ENCODE measurements at regions not wholly inside any gene's neighbourhood (a gene's known extent, or its start where the extent isn't known, plus 50 kb on each side); places are given as distances from the start of the nearest gene placed in this dataset.
"Not testable (repeated sequence)": the region's sequence is repeated elsewhere in the genome, so short reads cannot be mapped to it uniquely, and the experiment has no call there.

DNA sequence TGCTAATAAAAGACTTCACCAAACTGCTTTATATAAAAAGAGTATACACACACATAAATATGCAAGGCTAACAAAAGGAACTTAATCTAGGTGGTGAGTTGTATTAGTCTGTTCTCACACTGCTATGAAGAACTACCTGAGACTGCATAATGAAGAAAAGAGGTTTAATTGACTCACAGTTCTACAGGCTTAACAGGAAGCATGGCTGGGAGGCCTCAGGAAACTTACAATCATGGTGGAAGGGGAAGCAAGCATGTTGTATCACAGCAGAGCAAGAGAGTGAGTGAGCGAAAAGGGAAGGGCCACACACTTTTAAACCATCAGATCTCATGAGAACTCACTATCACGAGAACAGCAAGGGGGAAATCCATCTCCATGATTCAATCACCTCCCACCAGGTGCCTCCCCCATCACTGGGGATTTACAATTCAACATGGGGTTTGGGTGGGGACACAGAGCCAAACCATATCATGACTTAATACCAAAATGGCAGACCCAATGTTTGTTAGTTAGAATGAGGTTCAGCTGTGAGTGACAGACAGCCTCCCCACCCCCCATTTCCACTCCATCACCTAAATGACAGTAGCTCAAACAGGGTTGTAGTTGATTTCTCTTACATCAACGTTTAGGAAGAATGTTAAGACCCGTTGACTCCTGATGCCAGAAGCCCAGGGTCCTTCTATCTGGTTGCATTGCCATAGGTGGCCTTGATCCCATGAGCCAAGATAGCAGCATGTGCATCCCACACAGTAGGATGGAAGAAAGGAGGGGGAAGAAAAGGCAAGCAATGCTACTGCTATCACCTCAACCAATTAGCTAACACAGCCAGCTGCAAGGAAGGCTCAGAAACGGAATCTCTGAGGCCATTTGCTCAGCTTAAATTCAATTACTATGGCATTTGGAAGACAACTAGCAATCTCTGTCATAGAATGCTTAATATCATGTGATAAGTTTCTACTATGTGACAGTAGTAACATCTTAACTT lies 77.0 kb downstream of the CCDC71L start:
- no peak for DNase-seq

DNA sequence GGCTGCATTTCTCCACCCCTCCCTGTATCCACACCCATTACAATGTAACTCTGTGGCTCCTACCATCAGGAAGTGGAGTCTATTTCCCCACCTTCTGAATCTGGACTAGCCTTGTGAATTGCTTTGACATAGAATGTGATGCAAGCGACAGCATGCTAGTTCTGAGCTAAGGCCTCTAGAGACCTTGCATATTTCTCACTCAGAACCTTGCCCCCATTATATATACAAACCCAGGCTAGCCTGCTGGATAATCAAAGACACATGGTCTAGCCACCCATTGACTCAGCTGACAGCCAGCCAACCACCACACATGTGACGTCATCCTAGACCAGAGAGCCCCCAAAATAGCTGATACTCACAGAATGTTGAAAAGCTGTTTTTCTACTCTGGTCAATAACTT lies 77.9 kb downstream of the CCDC71L start:
- DNase-seq: no peak

DNA sequence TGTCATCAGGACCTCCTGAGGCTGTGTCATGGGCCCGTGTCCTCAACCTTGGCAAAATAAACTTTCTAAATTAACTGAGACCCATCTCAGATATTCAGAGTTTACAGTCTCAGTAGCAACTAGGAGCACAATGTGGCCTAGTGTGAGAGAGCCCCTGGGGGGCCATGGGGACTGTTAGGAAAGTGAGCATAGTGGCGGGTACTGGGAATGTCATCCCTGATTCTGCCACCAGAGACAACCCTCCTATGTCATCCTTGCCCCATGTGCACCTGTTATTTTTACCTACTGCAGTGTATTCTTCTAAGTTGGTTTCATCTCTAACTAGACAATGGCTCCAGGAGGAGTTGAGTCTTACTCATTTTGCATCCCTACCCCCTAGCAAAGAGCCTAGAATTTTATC lies 78.6 kb downstream of the CCDC71L start:
- DNase-seq: no peak

DNA sequence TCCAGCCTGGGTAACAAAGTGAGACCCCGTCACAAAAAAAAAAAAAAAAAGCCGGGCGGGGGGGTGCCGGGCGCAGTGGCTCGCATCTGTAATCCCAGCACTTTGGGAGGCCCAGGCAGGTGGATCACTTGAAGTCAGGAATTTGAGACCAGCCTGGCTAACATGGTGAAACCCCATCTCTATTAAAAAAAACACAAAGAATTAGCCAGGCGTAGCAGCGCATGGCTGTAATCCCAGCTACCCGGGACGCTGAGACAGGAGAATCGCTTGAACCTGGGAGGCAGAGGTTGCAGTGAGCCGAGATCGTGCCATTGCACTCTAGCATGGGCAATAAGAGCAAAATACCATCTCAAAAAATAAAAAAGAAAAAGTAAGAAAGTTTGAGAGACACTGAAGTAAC lies 81.9 kb downstream of the CCDC71L start:
- DNase-seq: not testable (repeated sequence)

DNA sequence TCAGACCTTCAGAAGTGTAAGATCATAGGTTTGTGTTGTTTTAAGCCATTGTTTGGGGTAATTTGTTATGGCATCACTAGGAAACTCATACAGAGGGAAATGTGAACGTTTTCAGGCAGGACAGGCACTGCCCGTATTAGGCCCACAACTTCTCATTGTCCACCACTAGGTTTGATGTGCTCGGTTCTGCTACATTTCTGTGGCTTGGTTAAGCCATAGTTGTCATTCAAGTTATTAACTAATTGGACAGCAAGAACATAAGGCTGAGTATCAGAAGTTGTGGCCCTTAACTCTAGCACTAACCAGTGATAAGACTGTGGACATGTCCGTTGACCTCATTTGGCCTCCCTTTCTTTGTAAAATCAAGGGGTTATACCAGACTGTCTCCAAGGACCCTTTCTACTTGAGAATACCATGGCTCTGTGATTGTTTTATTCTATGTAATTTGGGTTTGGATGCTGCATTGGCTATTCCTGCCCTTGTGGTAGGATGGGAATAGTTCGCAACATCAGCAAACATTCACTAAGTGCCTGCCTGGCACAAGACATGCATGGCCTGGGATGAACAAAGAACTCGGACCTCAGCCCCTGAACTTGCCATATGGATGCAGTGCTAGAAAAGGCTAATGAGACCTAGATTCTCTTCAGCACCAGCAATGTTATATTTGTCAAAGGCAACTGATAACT lies 85.7 kb downstream of the CCDC71L start:
- no peak for DNase-seq

DNA sequence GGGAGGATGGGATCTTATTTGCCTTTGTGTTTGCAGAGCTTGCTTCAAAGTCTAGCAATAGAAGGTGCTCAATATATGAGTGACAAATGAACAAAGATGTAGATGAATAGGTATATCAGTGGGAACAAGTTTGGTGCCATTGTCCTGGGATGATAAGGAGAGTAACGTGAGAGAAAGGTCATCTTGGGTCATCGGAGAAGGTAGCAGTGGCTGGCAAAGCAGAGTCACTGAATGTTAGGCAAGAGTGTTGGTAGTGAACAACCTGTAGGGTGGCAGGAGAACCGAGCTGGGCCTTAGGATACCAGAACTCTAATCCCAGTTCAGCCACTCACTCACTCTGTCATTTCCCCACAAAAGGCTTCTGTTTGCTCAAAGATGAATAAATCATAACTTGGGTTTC lies 87.2 kb downstream of the CCDC71L start:
- no peak for DNase-seq

DNA sequence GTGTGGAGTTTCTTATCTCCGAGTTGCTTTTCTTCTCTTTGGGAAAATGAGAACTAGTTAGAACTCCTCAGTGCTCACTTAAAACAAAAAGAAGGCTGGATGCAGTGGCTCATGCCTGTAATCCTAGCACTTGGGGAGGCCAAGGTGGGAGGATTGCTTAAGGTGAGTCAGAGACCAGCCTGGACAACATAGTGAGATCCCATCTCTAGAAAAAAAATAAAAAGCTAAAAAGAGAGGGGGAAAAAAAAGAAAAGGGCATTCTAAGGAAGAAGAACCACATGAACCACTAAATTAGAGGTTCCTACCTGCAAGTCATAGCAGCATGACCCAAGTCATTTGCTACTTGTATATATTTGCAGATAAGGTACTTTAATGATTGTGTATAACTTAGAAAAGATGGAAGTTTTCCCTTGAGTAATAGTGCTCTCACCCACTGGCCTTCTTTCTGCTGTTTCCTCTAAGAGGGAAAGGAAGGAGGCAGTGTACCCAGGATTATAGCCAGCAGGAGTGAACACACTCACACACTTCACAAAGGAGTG lies 87.8 kb downstream of the CCDC71L start:
- no peak for DNase-seq

DNA sequence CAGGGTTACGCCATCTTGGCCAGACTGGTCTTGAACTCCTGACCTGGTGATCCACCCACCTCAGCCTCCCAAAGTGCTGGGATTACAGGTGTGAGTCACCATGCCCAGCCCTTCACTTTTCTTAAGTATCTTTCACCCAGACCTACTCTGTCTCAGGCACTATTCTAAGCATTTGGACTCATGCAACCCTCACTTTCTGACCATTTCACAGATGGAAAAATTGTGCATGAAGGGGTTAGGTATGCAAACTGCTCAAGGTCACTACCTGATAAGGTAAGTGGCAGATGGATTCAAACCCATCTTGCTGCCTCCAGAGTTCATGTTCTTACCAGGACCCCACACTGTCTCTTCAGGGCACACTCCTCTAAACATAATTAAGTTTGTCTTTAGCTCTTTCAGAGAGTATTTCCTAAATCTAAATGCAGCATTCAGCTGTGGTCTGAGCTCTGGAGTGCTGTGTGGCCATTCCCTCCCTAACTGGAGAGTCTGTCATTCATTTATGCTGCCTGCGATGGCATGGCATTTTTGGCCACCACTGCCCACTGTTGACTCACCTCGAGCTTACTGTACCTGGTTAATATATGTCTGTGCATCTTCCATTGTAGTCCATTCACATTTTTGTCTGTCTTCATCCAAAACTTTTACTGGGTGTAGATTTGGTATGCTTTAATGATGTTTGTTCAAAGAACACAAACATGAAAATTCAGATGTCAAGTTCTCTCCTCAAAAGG lies 88.4 kb downstream of the CCDC71L start:
- DNase-seq: no peak

DNA sequence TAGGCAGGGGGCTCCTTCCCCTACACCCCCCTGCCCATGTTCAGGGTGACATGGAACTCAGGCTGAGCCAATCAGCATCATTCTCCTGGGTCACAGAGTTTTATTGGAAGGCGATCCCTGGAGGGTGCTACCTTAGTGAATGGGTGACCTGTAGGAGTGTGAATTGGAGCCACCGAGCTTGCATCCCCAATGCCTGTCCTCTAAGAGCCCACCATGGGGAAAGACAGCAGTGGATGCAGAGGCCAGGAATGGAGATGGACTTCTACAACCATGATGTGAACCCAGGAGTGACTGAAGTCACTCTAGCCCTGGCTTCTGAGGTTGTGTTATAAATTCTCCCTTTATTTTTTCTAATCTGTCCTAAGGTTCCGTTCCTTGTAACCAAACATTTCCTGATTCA lies 89.4 kb downstream of the CCDC71L start:
- no peak for DNase-seq

DNA sequence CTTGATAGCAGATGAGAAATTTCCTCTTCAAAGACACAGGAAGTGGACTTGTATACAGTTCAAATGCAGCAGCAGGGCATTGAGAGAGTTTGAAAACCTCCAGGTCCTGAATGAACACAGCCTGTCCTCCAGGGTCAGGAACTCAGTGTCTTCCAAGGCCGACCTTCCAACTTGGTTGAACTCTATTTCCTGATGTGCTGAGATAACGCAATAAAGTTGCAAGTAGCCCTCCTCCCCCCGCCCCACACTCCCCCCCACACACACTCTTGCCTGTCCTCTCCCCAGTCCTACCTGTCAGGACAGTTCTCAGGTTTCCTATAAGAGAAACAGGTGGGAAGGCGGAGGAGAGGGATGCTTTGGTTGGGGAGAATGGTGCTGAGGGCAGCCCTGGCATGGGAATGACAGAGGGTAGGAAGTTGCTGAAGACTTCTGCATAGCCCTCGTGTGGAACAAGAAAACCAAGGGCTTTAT lies 90.0 kb downstream of the CCDC71L start:
- no peak for DNase-seq

DNA sequence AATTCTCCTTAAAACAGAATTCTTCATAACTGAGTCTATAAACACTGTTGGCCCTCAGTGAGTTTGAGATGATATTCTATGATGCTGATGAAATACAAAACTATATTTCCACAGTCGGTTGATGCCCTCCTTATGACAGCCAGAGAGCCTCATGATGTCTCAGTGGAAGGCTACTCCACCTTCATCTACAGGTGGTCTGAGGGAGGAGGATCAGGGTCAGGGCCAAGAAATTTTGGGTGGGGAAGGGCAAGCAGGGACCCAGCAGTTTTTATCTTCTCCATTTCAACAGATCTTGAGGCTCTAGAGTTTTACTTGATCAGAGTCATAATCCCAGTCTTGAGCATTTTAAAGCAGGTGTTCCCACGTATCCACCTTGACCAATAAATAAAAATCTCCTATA lies 90.8 kb downstream of the CCDC71L start:
- no peak for DNase-seq

DNA sequence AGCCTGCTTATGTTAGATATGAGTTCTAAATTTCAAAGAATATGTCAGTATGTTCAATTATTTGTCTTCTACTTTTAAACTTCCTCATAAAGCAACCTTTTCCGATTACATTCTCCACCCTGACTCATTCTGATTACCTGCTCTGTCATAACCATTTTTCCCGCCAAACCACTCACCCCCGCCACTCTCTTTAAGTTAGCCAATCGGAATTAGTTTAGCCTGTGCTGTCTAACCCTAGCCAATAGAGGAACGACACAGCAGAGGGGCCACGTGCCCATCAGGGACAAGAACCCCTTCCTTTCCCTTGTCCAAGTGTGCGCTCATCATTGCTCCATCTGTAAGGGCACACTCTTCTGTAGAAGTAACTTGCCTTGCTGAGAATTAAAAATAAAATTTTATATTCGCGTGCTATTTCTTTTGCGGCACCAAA lies 91.4 kb downstream of the CCDC71L start:
- no peak for DNase-seq

DNA sequence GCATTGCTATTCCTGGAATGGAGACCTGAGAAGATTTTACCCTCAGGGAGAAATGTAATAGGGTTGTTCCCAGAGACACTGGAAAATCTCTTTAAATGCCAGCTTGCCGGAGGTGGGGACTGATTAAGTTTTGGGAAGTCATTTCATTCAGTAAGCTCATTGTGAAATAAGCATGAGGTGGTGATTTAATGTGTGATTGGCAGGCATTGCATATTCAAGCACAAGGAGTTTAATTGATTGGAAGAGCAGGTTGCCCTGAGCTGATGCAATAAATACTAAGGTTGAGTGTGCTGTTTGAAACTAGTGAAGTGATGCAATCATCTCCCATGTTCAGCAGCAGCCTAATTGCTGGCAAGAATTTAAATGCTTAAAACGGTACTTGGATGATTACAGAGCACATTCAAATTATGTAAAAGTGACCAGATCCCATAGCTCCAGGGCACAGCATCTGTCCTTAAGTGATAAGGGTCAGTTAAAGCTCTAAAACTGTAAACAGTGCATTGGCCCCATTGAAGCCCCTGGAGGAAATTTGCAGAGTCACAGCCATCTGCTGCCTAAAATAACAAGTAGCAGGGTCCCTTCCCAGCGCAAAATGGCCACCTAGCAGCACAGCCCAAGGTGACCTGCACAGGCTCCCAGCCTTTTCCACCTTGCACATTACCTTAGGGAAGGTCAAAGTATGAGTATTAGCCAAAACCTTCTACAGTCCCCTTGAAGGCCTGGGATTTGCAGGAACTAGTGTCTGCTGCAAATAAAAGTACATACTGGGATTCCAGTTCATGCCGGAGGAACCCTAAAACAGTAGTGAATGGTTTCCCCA lies 92.1 kb downstream of the CCDC71L start:
- DNase-seq: peak; percentile 19

DNA sequence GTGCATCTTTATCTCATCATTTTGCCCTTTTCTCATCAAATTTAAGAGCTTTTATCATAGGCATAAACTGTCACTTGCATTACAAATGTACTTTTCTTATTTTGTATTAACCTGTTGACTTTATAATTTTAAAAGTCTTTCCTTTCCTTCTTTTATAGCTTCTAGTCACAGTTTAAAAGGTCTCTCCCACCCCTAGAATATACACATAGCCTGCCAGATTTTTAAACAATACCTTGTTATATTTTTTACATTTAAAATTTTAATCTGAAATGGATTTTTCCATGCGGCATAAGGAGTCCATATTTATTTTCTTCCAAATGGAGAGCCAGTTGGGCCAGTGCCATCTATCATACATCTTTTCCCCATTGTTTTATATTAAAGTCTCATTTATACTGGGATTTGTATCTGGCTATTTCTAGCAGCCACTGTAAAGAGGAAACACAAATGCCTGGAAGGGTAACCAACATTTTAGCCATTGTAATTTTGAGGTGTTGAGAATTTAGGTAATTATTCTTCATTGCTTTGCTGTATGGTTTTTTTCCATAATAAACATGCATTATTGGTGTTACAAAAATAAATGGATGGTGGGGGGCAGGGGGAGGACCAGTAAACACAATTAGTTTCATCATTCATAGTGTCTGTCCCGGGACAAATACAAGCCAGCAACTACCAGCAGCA lies 92.8 kb downstream of the CCDC71L start:
- DNase-seq: no peak

DNA sequence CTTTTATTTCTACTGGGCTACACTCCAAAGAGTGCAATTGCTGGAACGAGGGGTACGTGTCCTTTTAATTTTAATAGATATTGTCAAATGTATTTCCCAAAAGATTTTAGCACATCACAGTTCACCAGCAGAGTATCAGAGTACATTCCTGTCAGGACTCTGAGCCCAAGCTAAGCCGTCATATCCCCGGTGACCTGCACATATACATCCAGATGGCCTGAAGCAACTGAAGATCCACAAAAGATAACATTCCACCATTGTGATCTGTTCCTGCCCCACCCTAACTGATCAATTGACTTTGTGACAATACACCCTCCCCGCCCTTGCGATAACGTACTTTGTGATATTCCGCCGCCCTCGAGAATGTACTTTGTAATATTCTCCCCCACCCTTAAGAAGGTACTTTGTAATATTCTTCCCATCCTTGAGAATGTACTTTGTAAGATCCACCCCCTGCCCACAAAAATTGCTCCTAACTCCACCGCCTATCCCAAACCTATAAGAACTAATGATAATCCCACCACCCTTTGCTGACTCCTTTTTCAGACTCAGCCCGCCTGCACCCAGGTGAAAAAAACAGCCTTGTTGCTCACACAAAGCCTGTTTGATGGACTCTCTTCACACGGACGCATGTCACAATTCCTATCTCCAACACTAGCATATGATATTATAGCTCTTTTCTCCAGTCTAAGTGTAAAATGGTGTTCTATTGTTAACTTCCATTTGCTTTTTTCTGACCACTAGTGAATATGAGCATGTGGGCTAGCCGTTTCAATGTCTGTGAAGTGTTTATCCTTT lies 93.6 kb downstream of the CCDC71L start:
- DNase-seq: not testable (repeated sequence)

DNA sequence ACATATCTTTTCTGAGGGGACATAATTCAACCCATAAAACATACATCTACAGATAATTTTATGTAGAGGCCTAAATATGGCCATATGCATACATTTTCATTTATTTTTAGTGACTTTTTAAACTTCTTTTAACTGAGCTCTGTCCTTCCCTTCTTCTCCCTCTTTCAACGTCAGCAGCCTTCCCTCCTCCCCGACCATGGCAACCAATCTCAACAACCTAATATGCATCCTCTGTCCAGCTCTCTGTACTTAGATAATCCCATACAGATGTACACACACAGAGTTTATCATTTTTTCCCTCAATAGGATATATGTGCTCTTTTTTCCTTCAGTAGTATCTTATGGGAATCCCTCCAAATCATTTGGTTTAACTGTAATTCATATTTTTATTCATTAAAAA lies 94.3 kb downstream of the CCDC71L start:
- DNase-seq: no peak

DNA sequence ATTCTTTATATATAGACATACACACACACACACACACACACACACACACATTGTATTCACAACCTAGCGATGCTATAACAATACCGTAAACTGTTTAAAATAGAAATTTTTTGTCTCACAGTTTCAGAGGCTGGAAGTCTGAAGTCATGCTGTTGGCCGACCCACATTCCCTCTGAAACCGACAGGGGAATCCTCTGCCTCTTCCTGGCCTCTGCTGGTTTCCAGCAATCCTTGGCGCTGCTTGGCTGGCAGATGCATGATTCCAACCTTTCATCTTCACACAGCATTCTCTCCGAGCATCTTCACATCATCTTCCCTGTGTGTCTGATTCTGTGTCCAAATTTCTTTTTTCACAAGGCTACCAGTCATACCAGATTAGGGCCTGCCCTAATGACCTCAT lies 94.8 kb downstream of the CCDC71L start:
- no peak for DNase-seq

DNA sequence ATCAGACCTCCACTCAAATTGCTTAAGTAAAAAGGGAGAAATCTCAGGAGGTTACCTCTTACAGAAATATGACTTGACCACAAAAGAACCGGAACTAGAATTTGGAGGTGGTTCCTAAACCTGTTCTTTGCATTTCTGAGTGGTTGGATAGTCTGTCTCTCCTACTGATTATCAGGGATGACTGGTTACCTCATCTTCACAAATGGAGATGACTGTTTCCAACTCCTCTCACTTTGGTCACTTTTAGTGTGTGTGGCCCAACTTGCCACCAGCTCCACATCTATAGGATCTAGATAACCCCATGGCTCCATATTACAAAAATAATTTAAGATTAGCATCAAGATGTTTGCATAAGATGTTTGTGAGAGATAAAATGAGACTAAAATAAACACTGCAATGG lies 95.5 kb downstream of the CCDC71L start:
- no peak for DNase-seq

DNA sequence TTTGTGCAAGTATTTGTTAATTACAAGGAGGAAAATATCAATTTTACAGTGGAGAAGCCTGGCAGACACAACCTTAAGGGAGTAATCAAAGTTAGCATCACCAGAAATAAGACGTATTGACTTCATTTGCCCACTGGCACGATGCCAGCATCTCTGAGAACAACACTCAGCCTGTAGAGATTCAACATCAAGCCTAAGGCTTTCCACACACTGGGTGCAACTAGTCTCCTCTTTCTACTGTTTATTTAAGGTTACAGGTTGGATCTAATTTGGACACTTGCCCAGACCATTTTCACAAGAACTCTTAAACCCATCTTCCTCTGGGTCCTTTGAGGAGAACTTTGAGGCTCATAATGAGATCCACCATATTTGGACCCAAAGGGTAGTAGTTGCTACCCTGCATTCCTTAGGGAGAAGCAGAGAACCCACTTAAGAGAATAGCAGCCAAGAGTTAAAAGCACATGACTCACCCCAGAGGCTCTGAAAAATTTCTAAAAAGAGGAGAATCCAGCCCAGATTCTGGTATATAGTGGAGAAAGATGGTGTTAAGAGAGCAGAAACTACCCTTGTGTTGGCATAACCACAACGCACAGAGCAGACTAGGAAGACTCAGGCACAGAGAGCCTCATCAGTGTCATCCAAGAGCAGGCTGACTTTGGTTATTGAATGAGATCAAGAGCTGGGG lies 97.3 kb downstream of the CCDC71L start:
- DNase-seq: no peak

Data from hindlimb muscle (tissue), 1 donor.